ENCODE measurements at regions not wholly inside any gene's neighbourhood (a gene's known extent, or its start where the extent isn't known, plus 50 kb on each side); places are given as distances from the start of the nearest gene placed in this dataset.
"Not testable (repeated sequence)": the region's sequence is repeated elsewhere in the genome, so short reads cannot be mapped to it uniquely, and the experiment has no call there.

DNA sequence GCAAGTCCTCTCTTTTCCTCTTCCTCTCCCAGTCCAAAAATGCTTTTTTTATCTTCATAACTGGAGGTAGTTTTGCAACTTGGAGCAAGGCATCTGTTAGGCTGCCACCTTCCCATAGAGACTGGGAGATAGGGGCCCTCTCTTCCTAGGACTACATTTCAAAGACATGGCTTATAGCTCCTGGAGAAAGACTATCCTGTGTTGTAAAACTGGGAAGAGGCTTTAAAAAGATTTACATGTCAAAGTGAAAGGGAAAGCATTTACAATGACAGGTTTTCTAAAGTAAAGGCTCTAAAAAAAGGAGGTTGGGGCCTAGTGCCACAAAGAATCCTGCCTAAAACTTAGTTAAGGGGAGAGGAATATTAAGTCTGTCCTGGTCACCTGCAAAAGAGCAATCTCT is 82.2 kb upstream of the SEMA3E start:
- DNase-seq = no peak

DNA sequence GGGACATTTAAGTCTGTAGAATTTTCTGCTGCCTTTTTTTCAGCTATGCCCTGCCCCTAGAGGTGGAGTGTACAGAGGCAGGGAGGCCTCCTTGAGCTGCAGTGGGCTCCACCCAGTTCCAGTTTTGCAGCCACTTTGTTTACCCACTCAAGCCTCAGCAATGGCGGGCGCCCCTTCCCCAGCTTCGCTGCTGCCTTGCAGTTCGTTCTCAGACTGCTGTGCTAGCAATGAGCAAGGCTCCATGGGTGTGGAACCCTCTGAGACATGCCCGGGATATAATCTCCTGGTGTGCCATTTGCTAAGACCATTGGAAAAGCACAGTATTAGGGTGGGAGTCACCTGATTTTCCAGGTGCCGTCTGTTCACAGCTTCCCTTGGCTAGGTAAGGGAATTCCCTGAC is 68.0 kb upstream of the SEMA3E start:
- not testable (repeated sequence) for DNase-seq

DNA sequence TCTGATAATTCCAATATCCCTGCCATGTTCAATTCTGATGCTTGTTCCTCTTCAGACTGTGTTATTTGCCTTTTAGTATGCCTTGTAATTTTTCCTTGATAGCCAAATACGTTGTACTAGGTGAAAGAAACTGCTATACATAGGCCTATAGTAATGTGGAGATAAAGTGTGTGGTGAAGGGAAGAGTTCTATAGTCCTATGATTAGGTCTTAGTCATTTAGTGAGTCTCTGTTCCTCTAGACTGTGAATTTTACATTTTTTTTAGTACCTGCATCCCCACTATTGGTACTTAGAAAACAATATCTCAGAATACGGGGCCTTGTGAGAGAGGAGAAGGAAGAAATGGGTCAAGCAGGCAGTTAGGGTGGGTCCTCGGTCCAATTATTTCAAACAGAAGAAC is 59.6 kb upstream of the SEMA3E start:
- DNase-seq = no peak

DNA sequence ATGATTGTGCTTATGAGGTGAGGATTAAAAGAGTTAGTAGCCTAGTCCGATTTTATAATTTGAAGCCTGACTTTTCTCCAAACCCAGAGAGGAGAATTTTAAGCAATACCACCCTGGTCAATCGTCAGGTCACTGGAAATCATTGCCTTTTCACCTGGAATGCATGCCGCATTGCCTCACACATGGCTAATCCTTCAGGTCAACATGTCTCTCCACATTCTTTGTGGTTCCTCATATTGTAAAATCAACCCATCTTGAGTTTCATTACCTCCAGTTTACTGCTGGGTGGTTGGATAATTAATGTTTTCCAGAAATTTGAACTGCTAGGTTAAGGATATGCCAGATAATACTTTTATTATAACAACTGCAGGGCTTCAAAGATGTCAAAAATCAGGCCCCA is 55.6 kb upstream of the SEMA3E start:
- no peak for DNase-seq

DNA sequence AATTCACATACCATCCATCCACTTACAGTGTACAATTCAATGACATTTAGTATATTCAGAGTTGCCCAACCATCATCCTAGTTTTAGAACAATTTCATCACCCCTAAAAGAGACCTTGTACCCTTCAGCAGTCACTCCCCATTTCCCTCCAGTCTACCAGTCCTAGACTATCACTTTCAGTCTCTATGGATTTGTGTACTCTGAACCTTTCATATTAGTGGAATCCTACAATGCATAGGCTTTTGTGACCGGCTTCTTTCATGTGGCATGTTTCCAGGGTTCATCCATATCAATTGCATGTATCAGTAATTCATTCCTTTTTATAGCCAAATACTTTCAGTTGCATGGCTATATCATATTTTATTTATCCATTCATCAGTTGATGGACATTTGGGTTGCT is 53.5 kb upstream of the SEMA3E start:
- no peak for DNase-seq

DNA sequence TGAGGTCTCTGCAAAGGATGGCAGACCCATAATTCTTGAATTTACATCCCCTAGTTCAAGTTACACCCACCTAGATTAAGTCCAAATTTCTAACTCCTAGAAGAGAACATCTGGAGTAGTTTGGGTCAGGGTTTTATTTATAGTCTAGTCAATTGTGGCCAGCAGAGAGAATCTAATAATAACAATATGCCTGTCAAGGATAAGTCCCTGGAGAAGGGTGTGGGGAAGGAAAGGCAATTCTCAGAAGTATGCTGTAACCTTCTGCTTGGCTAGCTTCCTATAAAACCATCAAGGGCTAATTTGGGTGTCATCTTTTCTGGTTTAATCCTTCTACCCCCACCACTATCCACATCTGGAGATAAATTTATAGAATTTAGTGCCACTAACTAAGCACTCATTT is 52.8 kb upstream of the SEMA3E start:
- peak; percentile 11 for DNase-seq

All from eye (tissue), 1 donor.